ENCODE measurements at regions not wholly inside any gene's neighbourhood (a gene's known extent, or its start where the extent isn't known, plus 50 kb on each side); places are given as distances from the start of the nearest gene placed in this dataset.

- TF ChIP-seq CTCF (IDR thresholded peaks at IDR 0.05) (no peak), POLR2A (IDR thresholded peaks at IDR 0.05) (no peak)
These were observed 196.1 kb upstream of the SVIL start for GRCh38 chr10:29830531-29831512.

All from thyroid gland (tissue), 4 donors.